Stomach (tissue), 8 donors: ENCODE measurements at regions not wholly inside any gene's neighbourhood (a gene's known extent, or its start where the extent isn't known, plus 50 kb on each side); places are given as distances from the start of the nearest gene placed in this dataset.

ENCODE experiments used
- DNase-seq, 2 donors: peaks; one replicate each; pipeline versions ENCODE4 v3.0.0 to v3.0.0-alpha.2; 2013 to 2019
- H3K27ac ChIP-seq, 5 donors: fragments of 200-600 bp in 4 of 5; sonication (generic) in 4 of 5; one replicate each; pipeline ENCODE4 v1.5.1; 2013 to 2019; ENCODE audit warnings: mild to moderate bottlenecking in 1 of 5, moderate library complexity in 1 of 5
- H3K27me3 ChIP-seq, 3 donors: fragments of 200-600 bp; sonication (generic); one replicate each; pipeline ENCODE4 v1.5.1; 2017 to 2019; ENCODE audit warnings: mixed run types in 1 of 3
- H3K36me3 ChIP-seq, 4 donors: fragments of 200-600 bp; sonication (generic); 1 replicate in 3 of 4; 2 replicates in 1 of 4; pipeline ENCODE4 v1.5.1; 2016 to 2019
- H3K4me1 ChIP-seq, 4 donors: fragments of 200-600 bp; sonication (generic); one replicate each; pipeline ENCODE4 v1.5.1; 2016 to 2019
- H3K4me3 ChIP-seq, 4 donors: fragments of 200-600 bp; sonication (generic) in 3 of 4; one replicate each; pipeline ENCODE4 v1.5.1; 2016 to 2019; ENCODE audit warnings: mild to moderate bottlenecking in 1 of 4
- H3K9me3 ChIP-seq, 4 donors: fragments of 200-600 bp; sonication (generic); one replicate each; pipeline ENCODE4 v1.5.1; 2016 to 2019
- CTCF ChIP-seq, 7 experiments: fragments of 450-650 bp in 4 of 7; fragments of 200-600 bp in 3 of 7; sonication (generic) in 3 of 7; IDR thresholded peaks; one replicate each; pipeline ENCODE4 v1.5.1; 2016 to 2019; ENCODE audit warnings: antibody characterized with exemption in 7 of 7, control low read depth in 2 of 7, mild to moderate bottlenecking in 1 of 7
- EP300 ChIP-seq: sonication (generic); formaldehyde crosslinking; IDR thresholded peaks from one replicate; pipeline ENCODE4 v1.6.1; 2017; ENCODE audit warnings: antibody characterized with exemption
- POLR2A ChIP-seq, 4 donors: fragments of 450-650 bp; IDR thresholded peaks; one replicate each; pipeline ENCODE4 v1.6.1; 2016; ENCODE audit warnings: antibody characterized with exemption in 4 of 4, control low read depth in 2 of 4, mild to moderate bottlenecking in 1 of 4, moderate library complexity in 1 of 4
- POLR2AphosphoS5 ChIP-seq, 3 donors: sonication (generic); formaldehyde crosslinking; IDR thresholded peaks; one replicate each; pipeline ENCODE4 v1.6.1; 2016; ENCODE audit warnings: antibody characterized with exemption in 3 of 3
- WGBS, 5 donors: extraction: QIAGEN DNeasy Blood & Tissue Kit in 3 of 5; methylation state at CpG; one replicate each; pipeline versions ENCODE4 v1.1.5 to v1.1.7; 2013 to 2018; 5-methylcytosine and 5-hydroxymethylcytosine counted together
- intact Hi-C: fragments of 100-400 bp; cut with DNase I; formaldehyde crosslinking; loops from one replicate; pipeline ENCODE4 v1.15.1; 2023; ENCODE audit warnings: low total_unique reads
- donor health status: healthy with polysubstance abuse.
- donor health status: Bipolar disorder and iron deficiency.
- donor health status: healthy.

DNA sequence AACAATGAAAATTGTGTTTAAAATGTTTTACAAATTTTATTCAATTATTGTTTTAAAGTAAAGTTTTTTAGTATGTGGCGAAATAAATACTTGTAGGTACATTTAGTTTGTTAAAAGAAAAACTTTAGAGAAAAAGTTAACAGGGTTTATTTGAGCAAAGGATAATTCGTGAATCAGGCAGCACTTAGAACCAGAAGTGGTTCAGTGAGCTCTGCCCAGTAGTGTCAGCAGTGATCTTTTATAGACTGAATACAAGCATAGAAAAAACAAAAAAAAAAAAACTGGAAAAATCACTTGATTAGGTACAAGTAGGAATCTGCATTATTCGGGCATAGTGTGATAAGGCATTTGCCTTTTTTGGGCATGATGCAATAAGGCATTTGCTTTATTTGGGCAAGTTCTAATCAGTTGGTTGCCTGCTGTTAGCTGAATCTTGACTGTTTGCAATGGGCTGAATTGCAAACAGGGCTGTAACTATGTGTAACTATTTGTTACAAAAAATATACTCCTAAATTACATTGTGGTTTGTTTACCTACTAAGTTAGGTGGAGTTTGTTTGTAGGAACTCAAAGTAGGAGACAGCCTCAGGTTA is 122.9 kb upstream of the MMS22L start:
- TF ChIP-seq POLR2AphosphoS5 (IDR thresholded peaks at IDR 0.05) (no peak), CTCF (IDR thresholded peaks at IDR 0.05) (no peak), POLR2A (IDR thresholded peaks at IDR 0.05) (no peak), EP300 (no peak)
- Histone ChIP-seq H3K36me3 (no peaks in the 10 kb centered on the region), H3K9me3 (peaks cover 0 to 7% (median 0%) of the 10 kb centered on the region in 4 donors), H3K27me3 (no peaks in the 10 kb centered on the region), H3K4me1 (no peaks in the 10 kb centered on the region), H3K27ac (no peak overlapping the region), H3K4me3 (no peak overlapping the region)
- intact Hi-C loops, result no loop called here
- no peak for DNase-seq
- WGBS, 5 donors, result 42 to 53% (median 50%) methylated on average over 3 of the region's 3 CpGs

DNA sequence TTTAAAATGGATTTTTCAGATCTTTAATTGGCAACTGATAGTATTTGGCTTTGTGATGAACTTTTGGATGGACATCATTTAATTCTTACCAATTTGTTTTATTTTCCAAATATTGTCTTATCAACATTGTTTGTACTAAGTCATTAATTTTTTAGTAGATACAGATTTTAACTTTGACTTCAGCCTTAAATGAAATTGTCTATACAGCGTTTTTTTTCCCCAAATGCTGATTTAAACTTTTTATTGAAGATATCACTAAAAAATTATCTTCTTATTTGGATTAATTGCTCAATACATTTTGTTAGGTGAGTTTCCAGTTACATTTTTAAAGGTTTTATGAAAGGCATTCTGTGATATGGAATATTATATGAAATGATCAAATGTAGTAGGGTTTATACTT is 123.6 kb upstream of the MMS22L start:
- Histone ChIP-seq H3K4me1 (no peaks in the 10 kb centered on the region), H3K4me3 (no peak overlapping the region), H3K36me3 (no peaks in the 10 kb centered on the region), H3K27me3 (no peaks in the 10 kb centered on the region), H3K27ac (no peak overlapping the region), H3K9me3 (peaks cover 0 to 7% (median 0%) of the 10 kb centered on the region in 4 donors)
- intact Hi-C loops, result no loop called here
- no peak for TF ChIP-seq CTCF (IDR thresholded peaks at IDR 0.05)
- TF ChIP-seq EP300, result no peak
- TF ChIP-seq POLR2A (IDR thresholded peaks at IDR 0.05), result no peak
- TF ChIP-seq POLR2AphosphoS5 (IDR thresholded peaks at IDR 0.05), result no peak
- WGBS, 5 donors, result 69 to 95% (median 83%) methylated on average over 1 of the region's 1 CpG
- no peak for DNase-seq

DNA sequence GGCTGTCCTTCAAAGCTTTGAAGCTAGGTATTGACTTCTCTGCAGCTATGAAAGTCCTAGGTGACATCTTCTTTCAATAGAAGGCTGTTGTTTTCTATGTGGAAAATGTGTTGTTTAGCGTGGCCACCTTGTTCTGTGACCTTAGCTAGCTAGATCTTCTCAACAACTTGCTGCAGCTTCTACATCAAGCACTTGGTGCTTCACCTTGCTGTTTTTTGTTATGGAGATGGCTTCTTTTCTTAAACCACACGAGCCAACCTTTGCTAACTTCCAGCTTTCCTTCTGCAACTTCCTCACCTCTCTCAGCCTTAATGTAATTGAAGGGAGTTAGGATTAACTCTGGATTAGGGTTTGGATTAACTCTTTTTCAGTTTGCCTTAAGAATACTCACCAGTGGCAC is 128.6 kb upstream of the MMS22L start:
- intact Hi-C loops, result no loop called here
- H3K9me3 ChIP-seq, result no peaks in the 10 kb centered on the region

DNA sequence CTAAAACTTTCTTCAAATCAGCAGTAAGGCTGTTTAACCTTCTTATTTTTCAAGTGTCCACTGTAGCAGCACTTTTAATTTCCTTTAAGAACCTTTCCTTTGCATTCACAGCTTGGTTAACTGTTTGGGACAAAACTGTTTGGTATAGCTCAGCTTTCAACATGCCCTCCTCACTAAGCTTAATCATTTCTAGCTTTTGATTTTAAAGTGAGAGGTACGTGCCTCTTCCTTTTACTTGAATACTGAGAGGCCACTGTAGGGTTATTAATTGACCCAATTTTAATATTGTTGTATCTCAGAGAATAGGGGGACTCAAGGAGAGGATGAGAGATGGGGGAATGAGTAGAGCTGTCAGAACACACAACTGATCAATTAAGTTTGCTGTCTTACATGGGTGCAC is 129.5 kb upstream of the MMS22L start:
- intact Hi-C loops, result no loop called here
- H3K9me3 ChIP-seq, result no peaks in the 10 kb centered on the region
- H3K4me1 ChIP-seq, result no peaks in the 10 kb centered on the region
- no peak for DNase-seq
- no peak overlapping the region for H3K4me3 ChIP-seq
- H3K36me3 ChIP-seq, result no peaks in the 10 kb centered on the region
- no peak for TF ChIP-seq POLR2A (IDR thresholded peaks at IDR 0.05)
- H3K27ac ChIP-seq, result no peak overlapping the region
- H3K27me3 ChIP-seq, result no peaks in the 10 kb centered on the region
- 27 to 48% (median 29%) methylated on average over 1 of the region's 1 CpG for WGBS, 5 donors

More for the DNA sequence above, 128.6 kb upstream of the MMS22L start:
- no peak for DNase-seq
- Histone ChIP-seq H3K4me3 (no peak overlapping the region), H3K27me3 (no peaks in the 10 kb centered on the region), H3K27ac (no peak overlapping the region), H3K36me3 (no peaks in the 10 kb centered on the region), H3K4me1 (no peaks in the 10 kb centered on the region)
- WGBS, 5 donors, result 32 to 42% (median 33%) methylated on average over 2 of the region's 2 CpGs
- no peak for TF ChIP-seq POLR2A (IDR thresholded peaks at IDR 0.05)
- TF ChIP-seq CTCF (IDR thresholded peaks at IDR 0.05), result no peak
- TF ChIP-seq POLR2AphosphoS5 (IDR thresholded peaks at IDR 0.05), result no peak
- no peak for TF ChIP-seq EP300

DNA sequence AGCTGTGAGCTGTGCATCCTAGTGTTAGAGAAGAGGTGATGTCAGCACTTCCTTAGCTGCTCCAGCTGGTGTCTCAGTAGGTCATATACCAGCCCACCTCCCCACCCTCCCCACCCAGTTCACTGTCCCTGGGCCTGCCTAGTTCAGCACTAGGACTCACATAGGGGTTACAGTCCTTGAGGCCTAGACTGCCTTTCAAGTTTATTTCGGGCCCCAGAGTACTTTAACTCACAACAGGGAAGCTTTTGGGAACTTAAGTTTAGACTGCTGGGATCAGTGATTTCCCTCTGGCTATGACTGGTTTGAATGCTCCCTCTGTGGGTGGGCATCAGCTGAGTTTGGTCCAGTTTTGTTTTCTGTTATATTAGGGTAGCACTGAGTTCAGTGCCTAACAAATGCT is 139.2 kb upstream of the MMS22L start:
- no peak overlapping the region for H3K4me3 ChIP-seq
- H3K27me3 ChIP-seq, result no peaks in the 10 kb centered on the region
- TF ChIP-seq POLR2AphosphoS5 (IDR thresholded peaks at IDR 0.05), result no peak
- peaks cover 0 to 20% (median 7%) of the 10 kb centered on the region in 4 donors for H3K9me3 ChIP-seq
- H3K36me3 ChIP-seq, result no peaks in the 10 kb centered on the region
- H3K27ac ChIP-seq, result no peak overlapping the region
- DNase-seq, result no peak
- no peaks in the 10 kb centered on the region for H3K4me1 ChIP-seq
- WGBS, 5 donors, result 56 to 80% (median 64%) methylated on average over 1 of the region's 1 CpG
- intact Hi-C loops, result no loop called here
